ENCODE measurements at regions not wholly inside any gene's neighbourhood (a gene's known extent, or its start where the extent isn't known, plus 50 kb on each side); places are given as distances from the start of the nearest gene placed in this dataset.

DNA sequence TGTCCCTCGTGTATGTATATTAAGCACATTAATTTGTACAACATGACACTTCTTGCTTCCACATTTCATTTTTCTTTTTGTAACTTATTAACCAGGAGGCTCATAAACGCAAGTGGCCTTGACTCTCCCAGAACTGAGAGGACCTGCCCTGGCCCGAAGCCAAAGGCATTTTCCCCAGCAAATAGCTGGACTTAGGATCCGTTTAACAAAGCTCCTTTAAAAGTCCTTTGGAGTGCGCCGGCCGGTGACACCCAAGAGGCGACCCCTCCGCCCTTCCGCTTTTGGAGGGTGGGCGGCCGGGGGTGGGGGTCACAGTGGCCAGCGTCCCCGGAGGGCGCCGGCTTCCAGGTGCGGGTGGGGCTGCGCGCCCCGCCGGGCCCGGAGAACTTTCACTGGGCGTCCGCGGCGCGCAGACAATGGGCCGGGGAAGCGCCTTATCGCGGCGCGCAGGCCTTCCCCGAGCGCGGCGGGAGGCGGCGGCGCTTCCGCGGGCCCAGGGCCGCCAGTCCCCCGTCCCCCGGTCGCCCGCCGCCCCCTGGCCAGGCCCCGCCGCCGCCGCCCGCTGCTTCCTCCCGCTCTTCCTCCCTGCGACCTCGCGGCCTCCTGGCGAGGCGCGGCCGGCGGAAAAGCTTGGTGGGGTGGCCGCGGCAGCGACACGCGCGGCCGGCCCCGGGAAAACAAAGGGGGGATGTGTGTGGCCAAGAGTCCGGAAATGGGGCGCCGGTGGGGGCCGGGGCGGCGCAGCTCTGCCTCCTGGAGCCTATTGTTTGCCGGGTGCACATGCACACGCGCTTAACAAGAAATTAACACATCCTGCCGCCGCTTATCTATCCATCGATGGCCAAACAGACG lies 613.4 kb downstream of the MCTP2 start (continued):
- TF ChIP-seq, protein P1, sequence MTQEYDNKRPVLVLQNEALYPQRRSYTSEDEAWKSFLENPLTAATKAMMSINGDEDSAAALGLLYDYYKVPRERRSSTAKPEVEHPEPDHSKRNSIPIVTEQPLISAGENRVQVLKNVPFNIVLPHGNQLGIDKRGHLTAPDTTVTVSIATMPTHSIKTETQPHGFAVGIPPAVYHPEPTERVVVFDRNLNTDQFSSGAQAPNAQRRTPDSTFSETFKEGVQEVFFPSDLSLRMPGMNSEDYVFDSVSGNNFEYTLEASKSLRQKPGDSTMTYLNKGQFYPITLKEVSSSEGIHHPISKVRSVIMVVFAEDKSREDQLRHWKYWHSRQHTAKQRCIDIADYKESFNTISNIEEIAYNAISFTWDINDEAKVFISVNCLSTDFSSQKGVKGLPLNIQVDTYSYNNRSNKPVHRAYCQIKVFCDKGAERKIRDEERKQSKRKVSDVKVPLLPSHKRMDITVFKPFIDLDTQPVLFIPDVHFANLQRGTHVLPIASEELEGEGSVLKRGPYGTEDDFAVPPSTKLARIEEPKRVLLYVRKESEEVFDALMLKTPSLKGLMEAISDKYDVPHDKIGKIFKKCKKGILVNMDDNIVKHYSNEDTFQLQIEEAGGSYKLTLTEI (CRISPR knock-in tag; conservative IDR thresholded peaks at IDR 0.05) = no peak
- TF ChIP-seq ZNF235 (CRISPR knock-in tag; IDR thresholded peaks at IDR 0.05; ENCODE audit: borderline replicate concordance) = no peak
- TF ChIP-seq ZBTB7B (CRISPR knock-in tag; IDR thresholded peaks at IDR 0.05) = peak; percentile 94
- TF ChIP-seq, protein P2, sequence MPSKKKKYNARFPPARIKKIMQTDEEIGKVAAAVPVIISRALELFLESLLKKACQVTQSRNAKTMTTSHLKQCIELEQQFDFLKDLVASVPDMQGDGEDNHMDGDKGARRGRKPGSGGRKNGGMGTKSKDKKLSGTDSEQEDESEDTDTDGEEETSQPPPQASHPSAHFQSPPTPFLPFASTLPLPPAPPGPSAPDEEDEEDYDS (CRISPR knock-in tag; IDR thresholded peaks at IDR 0.05) = no peak
- no peak for TF ChIP-seq ZNF282 (IDR thresholded peaks at IDR 0.05; ENCODE audit: partially characterized antibody)
- TF ChIP-seq ZNF335 (CRISPR knock-in tag; IDR thresholded peaks at IDR 0.05) = no peak
- peak; percentile 9 for TF ChIP-seq HOXA3 (CRISPR knock-in tag; IDR thresholded peaks at IDR 0.05)
- no peak for TF ChIP-seq HNRNPL (IDR thresholded peaks at IDR 0.05; ENCODE audit: low read depth, low read length)
- no peak for TF ChIP-seq HOXA5 (CRISPR knock-in tag; IDR thresholded peaks at IDR 0.05)
- TF ChIP-seq TBL1XR1 (IDR thresholded peaks at IDR 0.05; ENCODE audit: borderline replicate concordance, low read length, partially characterized antibody) = no peak
- no peak for TF ChIP-seq ARID2 (CRISPR knock-in tag; IDR thresholded peaks at IDR 0.05; ENCODE audit: borderline replicate concordance)
- TF ChIP-seq, protein P3, sequence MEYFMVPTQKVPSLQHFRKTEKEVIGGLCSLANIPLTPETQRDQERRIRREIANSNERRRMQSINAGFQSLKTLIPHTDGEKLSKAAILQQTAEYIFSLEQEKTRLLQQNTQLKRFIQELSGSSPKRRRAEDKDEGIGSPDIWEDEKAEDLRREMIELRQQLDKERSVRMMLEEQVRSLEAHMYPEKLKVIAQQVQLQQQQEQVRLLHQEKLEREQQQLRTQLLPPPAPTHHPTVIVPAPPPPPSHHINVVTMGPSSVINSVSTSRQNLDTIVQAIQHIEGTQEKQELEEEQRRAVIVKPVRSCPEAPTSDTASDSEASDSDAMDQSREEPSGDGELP (IDR thresholded peaks at IDR 0.05; ENCODE audit: borderline replicate concordance, low read depth) = no peak; the same call in 1 of the 2 replicates
- TF ChIP-seq, protein P4, sequence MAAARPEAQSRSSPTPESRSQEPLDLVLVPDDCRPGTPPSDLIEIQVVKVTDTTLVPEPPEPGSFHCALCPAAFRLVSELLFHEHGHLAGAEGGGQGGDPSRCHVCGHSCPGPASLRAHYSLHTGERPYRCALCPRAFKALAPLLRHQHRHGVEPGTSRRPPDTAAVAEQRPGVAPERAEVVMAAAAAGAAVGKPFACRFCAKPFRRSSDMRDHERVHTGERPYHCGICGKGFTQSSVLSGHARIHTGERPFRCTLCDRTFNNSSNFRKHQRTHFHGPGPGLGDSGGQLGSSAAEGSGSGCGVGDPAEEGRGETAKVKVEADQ (CRISPR knock-in tag; IDR thresholded peaks at IDR 0.05; ENCODE audit: borderline replicate concordance) = no peak
- TF ChIP-seq, protein P5, sequence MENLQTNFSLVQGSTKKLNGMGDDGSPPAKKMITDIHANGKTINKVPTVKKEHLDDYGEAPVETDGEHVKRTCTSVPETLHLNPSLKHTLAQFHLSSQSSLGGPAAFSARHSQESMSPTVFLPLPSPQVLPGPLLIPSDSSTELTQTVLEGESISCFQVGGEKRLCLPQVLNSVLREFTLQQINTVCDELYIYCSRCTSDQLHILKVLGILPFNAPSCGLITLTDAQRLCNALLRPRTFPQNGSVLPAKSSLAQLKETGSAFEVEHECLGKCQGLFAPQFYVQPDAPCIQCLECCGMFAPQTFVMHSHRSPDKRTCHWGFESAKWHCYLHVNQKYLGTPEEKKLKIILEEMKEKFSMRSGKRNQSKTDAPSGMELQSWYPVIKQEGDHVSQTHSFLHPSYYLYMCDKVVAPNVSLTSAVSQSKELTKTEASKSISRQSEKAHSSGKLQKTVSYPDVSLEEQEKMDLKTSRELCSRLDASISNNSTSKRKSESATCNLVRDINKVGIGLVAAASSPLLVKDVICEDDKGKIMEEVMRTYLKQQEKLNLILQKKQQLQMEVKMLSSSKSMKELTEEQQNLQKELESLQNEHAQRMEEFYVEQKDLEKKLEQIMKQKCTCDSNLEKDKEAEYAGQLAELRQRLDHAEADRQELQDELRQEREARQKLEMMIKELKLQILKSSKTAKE (CRISPR knock-in tag; IDR thresholded peaks at IDR 0.05; ENCODE audit: borderline replicate concordance) = peak; percentile 36; the same call in 1 of the 2 replicates
- 0 out of 2 replicates have a peak, but pooled peaks have one; percentile 69 for TF ChIP-seq ZMAT3 (CRISPR knock-in tag; conservative IDR thresholded peaks at IDR 0.05)
- TF ChIP-seq ARNT (IDR thresholded peaks at IDR 0.05) = no peak
- TF ChIP-seq KLF16 (CRISPR knock-in tag; IDR thresholded peaks at IDR 0.05) = 0 out of 4 replicates have a peak, but pooled peaks of 1 of the 2 experiments have one; percentile 9
- no peak for TF ChIP-seq TARDBP (CRISPR knock-in tag; IDR thresholded peaks at IDR 0.05)
